NCI-H774 (cell line): ENCODE measurements at regions not wholly inside any gene's neighbourhood (a gene's known extent, or its start where the extent isn't known, plus 50 kb on each side); places are given as distances from the start of the nearest gene placed in this dataset.

ENCODE experiments used
- DNase-seq: peaks from one replicate; lab custom pipeline; 2025; lab: John Stamatoyannopoulos, UW

DNA sequence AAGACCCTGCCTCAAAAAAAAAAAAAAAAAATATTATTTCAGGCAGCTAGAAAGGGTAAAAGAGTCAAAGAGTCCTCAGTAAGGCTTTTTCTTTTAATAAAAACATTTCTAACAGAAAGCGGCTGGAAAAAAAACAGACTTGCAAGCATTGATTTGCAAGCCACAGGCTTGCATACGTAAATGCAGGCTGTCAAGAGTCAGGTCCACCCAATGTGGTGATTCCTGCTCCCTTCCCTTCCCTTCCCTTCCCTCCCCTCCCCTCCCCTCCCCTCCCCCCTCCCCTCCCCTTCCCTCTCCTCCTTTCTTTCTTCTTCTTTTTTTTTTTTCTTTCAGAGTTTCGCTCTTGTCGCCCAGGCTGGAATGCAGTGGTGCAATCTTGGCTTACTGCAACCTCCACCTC lies 74.4 kb upstream of the GULP1 start:
- DNase-seq = no peak

GRCh38 chr2:188219541-188219940 lies 72.1 kb upstream of the GULP1 start:
- no peak for DNase-seq

DNA sequence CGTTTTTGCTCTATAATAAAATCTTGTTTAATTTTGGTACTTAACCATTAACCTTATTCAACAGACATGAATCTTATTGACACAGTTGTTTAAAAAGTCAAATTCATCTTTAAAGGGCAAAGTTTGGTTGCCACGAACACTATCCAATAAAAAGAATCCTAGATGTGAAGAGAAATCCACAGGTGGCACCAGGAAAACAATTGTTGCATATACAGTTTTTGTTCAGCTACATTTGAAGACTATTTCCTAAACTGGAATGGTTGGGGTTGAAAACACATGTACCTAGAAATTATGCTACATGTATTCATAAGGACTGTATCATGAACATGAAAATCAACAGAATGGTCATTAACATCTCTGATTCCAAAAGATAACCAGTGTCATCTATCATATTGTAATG lies 71.1 kb upstream of the GULP1 start:
- DNase-seq = no peak

DNA sequence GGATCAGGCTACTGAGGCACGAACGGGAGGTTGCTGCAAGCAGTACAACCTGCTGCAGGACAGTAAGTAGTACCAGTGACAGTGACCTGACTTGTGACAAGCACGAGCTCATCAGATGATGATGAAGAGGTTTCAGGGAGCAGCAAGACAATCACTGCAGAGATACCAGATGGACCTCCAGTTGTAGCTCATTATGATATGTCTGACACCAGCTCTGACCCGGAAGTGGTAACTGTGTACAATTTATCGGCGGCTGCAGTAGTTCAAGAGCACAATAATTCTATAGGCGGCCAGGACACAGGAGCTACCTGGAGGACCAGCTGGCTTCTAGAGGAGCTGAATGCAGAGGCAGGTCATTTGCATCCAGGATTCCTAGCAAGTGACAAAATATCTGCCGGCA lies 64.0 kb upstream of the GULP1 start:
- no peak for DNase-seq

GRCh38 chr2:188235364-188235763 lies 56.3 kb upstream of the GULP1 start:
- DNase-seq = no peak

- no peak for DNase-seq
Observed at GRCh38 chr2:188238386-188238785, 53.3 kb upstream of the GULP1 start.
